Activated T-cell treated with anti-CD3 and anti-CD28 coated beads, Interleukin-2, amount 50 U/mL, for 72 hours (primary cell): ENCODE measurements at regions not wholly inside any gene's neighbourhood (a gene's known extent, or its start where the extent isn't known, plus 50 kb on each side); places are given as distances from the start of the nearest gene placed in this dataset.
"Not testable (repeated sequence)": the region's sequence is repeated elsewhere in the genome, so short reads cannot be mapped to it uniquely, and the experiment has no call there.

ENCODE experiments used
- ATAC-seq, 2 donors: fragments of 150-1000 bp; cut with Tn5 transposase; replicated peaks in 1 of 2; 2 replicates each; pipeline ENCODE4 v1.10.0; 2021; ENCODE audit warnings: moderate library complexity in 2 of 2, mild to moderate bottlenecking in 1 of 2
- DNase-seq, 2 donors: peaks; one replicate each; pipeline ENCODE4 v3.0.0; 2021 to 2022; ENCODE audit warnings: mixed read lengths in 1 of 2
- H3K27ac Mint-ChIP-seq: one replicate; pipeline ENCODE4 v1.8.0; 2022; ENCODE audit warnings: mild to moderate bottlenecking, moderate library complexity, mixed read lengths
- H3K27me3 Mint-ChIP-seq: one replicate; pipeline ENCODE4 v1.8.0; 2022; ENCODE audit warnings: low read depth, mixed read lengths
- H3K36me3 Mint-ChIP-seq, 2 donors: one replicate each; pipeline ENCODE4 v1.8.0; 2022; ENCODE audit warnings: mixed read lengths in 2 of 2, mild to moderate bottlenecking in 1 of 2; ENCODE audit not compliant: insufficient read depth in 2 of 2
- H3K4me1 Mint-ChIP-seq: one replicate; pipeline ENCODE4 v1.8.0; 2022; ENCODE audit warnings: low read depth, mixed read lengths
- H3K4me3 Mint-ChIP-seq, 2 donors: one replicate each; pipeline ENCODE4 v1.8.0; 2022; ENCODE audit warnings: mild to moderate bottlenecking in 2 of 2, mixed read lengths in 2 of 2, moderate library complexity in 2 of 2
- H3K9me3 Mint-ChIP-seq, 2 donors: one replicate each; pipeline ENCODE4 v1.8.0; 2022; ENCODE audit warnings: mixed read lengths in 2 of 2

DNA sequence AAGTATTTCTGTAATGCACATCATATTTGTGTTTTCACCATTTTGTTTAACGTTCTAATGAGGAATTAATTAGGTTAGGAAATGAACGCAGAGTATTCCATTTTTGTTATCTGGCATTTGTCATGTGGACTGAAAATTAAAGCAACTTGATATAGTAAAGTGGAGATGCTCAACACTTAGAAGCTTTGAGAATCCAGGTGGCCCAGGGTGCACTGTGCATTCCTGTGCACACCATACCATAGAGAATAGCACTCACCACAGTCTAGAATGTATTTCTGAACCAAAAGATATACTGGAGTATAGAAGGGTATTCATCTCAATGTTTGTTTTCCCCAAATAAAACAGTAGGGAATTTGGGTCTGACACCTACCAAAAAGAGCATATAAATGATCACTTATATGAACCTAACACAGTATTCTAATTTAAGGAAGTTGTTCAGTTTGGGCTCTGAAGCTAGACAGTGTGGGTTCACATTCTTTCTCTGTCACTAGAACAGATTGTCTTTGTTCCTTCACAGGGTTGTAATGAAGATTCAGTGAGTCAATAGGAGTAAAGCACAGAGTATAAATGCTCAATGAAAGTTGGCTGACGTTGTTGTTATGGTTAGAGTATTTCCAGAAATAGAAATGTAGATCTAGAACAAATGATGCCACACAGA lies 125.6 kb upstream of the DMRT1 start:
- no peaks in the 10 kb centered on the region for H3K27me3 Mint-ChIP-seq
- ATAC-seq (no peak), DNase-seq (no peak)
- H3K4me1 Mint-ChIP-seq = no peaks in the 10 kb centered on the region
- no peak overlapping the region for H3K27ac Mint-ChIP-seq
- no peaks in the 10 kb centered on the region for H3K9me3 Mint-ChIP-seq
- H3K36me3 Mint-ChIP-seq = no peaks in the 10 kb centered on the region
- no peak overlapping the region for H3K4me3 Mint-ChIP-seq

DNA sequence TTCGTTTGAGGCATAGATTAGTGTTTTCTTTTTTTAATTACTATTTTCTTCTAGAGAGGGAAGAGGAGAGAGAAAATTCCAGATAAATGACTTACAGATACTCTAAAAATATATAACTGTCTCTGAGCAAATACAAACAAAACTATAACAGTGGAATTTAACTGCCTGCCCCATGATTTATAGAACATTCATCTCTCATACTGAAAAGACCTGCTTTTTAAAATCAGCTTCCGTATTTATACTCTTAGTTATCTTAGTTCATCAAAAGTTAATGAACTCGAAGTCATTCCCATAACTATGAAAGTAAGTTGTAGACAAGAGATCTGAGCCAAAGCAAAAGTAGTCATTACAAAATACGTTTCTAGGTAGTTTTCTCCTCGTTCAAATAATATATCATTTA lies 123.8 kb upstream of the DMRT1 start:
- peaks cover 4% of the 10 kb centered on the region for H3K27me3 Mint-ChIP-seq
- ATAC-seq (no peak), DNase-seq (no peak)
- peaks cover 0 to under 1% of the 10 kb centered on the region in 2 donors for H3K36me3 Mint-ChIP-seq
- no peak overlapping the region for H3K27ac Mint-ChIP-seq
- H3K9me3 Mint-ChIP-seq = no peaks in the 10 kb centered on the region
- no peaks in the 10 kb centered on the region for H3K4me1 Mint-ChIP-seq
- H3K4me3 Mint-ChIP-seq = no peak overlapping the region

DNA sequence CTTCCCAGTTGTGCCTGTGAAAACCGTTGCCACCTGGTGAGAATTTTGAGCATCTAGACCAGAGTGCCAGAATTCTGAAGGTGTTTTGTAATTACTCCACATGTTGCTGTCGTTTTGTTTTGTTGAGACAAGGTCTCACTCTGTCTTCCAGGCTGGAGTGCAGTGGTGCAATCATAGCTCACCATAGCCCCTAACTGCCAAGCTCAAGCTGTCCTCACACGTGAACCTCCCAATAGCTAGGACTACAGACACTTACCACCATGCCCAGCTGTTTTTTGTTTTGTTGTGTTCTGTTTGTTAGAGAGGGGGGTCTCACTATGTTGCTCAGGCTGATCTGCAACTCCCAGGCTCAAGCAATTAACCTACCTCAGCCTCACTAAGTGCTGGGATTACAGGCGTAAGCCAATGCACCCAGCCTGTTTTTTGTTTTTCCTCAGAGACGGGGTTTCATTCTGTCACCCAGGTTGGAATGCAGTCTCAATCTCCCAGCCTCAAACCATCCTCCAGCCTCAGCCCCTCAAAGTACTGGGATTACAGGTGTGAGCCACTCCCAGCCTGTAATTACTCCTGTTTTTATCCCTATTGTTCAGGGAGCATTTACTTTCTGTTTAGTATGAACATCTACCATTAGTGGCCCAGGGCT lies 121.1 kb upstream of the DMRT1 start:
- DNase-seq (no peak), ATAC-seq (no peak)
- Mint-ChIP-seq H3K9me3 (no peaks in the 10 kb centered on the region), H3K27me3 (peaks cover 4% of the 10 kb centered on the region), H3K36me3 (peaks cover 0 to 1% of the 10 kb centered on the region in 2 donors), H3K27ac (no peak overlapping the region), H3K4me3 (no peak overlapping the region), H3K4me1 (no peaks in the 10 kb centered on the region)

DNA sequence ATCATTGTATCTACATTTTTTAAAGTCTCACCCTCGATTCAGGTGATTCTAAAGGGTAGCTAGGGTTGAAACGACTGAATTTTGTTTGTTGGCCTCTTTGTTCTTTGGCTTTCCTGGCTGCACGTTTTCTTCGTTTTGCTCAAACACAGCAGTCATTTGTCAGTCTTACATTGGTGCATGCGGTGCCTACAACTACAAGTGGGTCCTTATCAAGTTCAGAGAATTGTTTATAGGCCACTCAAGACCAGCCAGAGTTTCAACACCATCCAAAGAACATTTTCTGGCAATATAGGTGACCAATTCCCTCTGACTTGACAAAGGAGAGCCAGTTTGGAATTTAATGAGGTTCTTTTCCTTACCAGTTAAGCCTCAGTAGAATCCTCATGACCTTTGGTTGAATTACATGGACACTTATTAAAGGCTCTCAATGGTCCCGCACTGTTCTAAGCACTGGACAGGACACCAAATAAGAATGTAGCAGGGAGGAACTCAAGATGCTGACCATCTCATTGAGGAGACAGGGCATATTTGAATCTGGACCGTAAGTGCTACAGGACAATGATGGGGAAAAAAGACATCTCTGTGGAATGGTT lies 119.0 kb upstream of the DMRT1 start:
- Mint-ChIP-seq H3K36me3 (peaks cover 0 to 1% of the 10 kb centered on the region in 2 donors), H3K27ac (no peak overlapping the region), H3K4me1 (no peaks in the 10 kb centered on the region), H3K4me3 (no peak overlapping the region), H3K9me3 (no peaks in the 10 kb centered on the region), H3K27me3 (peaks cover 4% of the 10 kb centered on the region)
- ATAC-seq (no peak), DNase-seq (no peak)

DNA sequence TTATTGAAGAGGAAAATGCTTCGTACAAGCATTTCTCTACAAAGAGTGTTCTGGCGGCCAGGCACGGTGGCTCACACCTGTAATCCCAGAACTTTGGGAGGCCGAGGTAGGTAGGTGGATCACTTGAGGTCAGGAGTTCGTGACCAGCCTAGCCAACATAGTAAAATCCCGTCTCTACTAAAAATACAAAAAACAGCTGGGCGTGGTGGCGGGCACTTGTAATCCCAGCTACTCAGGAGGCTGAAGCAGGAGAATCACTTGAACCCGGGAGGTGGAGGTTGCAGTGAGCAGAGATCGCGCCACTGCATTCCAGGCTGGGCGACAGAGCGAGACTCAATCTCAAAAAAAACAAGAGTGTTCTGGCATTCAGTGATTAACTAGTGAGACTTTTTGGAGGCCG lies 117.0 kb upstream of the DMRT1 start:
- H3K4me3 Mint-ChIP-seq, DNase-seq, H3K36me3 Mint-ChIP-seq, ATAC-seq, H3K4me1 Mint-ChIP-seq, H3K9me3 Mint-ChIP-seq, H3K27me3 Mint-ChIP-seq, H3K27ac Mint-ChIP-seq: not testable (repeated sequence)

DNA sequence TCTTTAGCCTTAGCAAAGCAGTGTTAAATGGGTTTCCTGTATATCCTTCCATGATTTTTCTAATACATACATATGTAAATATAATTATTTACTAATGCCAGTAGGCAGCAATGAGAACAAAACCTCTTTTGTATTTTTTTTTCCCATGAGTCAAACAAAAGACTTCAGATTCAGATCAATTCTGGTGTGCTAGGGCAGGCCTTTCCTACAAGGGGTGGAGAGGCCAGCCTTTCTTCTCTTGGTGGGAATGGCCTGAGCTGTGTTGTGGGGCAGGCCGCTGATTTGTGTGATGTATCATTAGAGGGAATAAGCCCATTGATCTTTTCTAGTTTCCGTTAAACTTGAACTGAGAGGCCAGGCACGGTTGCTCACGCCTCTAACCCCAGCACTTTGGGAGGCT lies 115.5 kb upstream of the DMRT1 start:
- no peaks in the 10 kb centered on the region for H3K4me1 Mint-ChIP-seq
- peaks cover 0 to 1% of the 10 kb centered on the region in 2 donors for H3K36me3 Mint-ChIP-seq
- no peak overlapping the region for H3K4me3 Mint-ChIP-seq
- peaks cover 4% of the 10 kb centered on the region for H3K27me3 Mint-ChIP-seq
- no peaks in the 10 kb centered on the region for H3K9me3 Mint-ChIP-seq
- DNase-seq = no peak
- ATAC-seq = no peak
- no peak overlapping the region for H3K27ac Mint-ChIP-seq

DNA sequence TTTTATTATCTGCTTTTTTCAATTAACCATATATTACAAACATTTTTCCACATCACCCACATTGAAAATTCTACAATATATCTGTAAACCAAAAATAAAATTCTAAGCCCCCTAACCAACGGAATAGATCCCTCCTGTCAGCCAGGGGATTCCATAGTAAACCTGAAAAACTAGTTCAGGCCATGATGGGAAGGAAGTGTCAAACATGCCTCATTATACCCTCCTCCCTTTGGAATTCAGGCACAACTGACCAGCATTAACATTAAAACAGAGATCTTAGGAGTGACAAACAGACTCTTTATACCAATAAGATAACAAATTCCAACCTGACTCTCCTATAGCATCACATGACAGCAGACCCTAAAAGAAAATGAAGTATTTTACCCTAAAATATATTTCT lies 113.7 kb upstream of the DMRT1 start:
- ATAC-seq (no peak), DNase-seq (no peak)
- Mint-ChIP-seq H3K27ac (no peak overlapping the region), H3K9me3 (no peaks in the 10 kb centered on the region), H3K36me3 (peaks cover 0 to under 1% of the 10 kb centered on the region in 2 donors), H3K27me3 (no peaks in the 10 kb centered on the region), H3K4me3 (no peak overlapping the region), H3K4me1 (no peaks in the 10 kb centered on the region)

DNA sequence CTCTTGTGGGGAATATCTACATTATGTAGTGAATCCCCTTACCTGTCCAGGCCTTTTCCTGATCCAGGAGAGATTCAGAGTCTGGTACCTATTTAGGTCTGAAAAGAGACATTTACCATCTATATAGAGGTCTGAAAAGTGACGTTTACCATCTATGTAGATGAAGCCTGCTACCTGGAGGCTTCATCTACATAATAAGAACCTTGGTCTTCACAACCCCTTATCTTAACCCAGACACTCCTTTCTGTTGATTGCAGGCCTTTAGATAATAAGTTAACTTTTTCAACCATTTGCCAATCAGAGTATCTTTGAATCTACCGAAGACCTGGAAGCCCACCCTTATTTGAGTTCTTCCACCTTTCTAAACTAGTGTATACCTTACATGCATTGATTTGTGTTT lies 113.0 kb upstream of the DMRT1 start:
- Mint-ChIP-seq H3K36me3 (no peaks in the 10 kb centered on the region), H3K9me3 (no peaks in the 10 kb centered on the region), H3K4me3 (no peak overlapping the region), H3K27ac (no peak overlapping the region), H3K27me3 (no peaks in the 10 kb centered on the region), H3K4me1 (no peaks in the 10 kb centered on the region)
- no peak for DNase-seq
- ATAC-seq = no peak

DNA sequence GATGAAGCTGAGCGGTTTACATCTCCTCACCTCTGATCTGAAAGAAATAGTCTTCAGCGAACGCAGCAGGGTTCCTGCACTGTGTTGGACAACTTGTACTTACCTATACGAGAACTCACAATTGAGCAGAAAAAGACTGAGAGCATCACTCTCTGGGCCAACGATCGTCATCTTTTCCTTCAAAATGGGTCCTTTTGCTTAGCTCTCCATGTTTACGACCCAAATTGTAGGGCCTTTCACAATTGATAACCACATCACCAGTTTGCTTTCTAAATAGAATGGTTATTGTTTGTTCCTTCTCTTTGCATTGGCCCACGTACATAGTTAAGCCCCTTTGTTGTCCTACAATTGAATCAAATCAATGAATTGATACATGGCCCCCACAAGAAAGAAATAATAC lies 110.0 kb upstream of the DMRT1 start:
- Mint-ChIP-seq H3K4me1 (no peaks in the 10 kb centered on the region), H3K4me3 (no peak overlapping the region), H3K36me3 (no peaks in the 10 kb centered on the region)

DNA sequence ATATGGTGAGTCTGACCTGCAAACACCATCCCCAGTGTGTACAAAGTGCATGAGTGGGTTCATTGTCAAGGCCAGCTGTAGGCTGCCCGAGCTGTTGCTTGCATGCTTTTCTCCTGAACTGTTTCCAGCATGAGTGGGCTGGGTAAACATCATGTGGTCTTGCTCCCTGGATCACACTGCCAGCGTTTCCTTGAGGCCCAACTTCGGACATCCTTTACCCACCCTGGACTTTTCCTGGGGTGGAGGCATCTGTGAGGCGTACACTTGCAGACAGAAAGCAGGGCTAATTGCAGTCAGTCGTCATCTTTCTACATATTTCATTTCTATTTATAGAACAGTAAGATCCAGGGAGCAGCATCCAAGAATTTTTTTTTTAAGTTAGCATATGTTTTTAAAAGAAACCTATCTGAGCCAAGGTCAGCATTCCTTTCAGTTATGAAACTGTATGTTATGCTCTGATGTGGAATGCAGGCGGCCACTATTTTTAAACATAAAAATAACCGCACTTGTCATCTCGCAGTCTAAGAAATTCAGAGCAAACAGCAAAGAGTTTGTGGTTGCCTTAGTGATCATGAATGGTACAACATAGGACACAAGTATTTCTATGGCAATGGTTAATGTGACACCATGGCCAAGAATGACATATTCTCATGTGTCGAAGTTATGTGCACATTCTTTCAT lies 106.5 kb upstream of the DMRT1 start:
- ATAC-seq = no peak

More for the DNA sequence above, 110.0 kb upstream of the DMRT1 start:
- Mint-ChIP-seq H3K9me3 (no peaks in the 10 kb centered on the region), H3K27me3 (no peaks in the 10 kb centered on the region), H3K27ac (no peak overlapping the region)
- ATAC-seq = no peak
- DNase-seq = no peak

DNA sequence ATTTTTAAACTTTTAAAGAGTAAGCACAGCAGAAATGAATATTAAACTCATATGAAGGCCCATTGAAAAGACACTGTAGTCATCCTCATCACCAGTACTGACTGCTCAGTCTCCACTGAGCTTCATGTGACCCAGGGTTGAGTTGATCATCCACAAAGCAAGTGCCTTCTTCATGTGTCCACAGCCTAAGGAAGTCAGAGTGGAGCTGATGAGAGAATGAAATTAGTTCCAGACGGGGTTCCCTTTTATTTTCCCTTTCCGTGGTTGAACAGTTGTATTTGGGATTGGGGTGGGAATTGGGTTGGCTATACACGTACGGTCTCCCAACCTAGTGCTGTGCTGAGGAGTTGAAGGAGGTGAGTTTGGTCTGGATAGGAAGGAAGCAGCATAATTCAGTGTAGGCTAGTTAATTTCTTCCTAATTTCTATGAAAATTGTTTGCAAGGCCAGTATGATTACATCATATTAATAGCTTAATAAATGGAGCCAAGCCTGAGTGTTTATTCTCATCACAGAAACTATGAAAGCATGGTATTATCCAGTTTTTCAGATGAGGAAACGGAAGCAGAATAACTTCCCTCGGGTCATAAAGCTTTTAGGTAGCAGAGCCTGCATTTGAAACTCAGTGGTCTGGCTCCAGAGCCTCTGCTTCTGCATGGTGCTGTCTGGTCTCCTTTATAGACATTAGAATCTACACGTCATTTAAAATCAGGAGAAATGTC lies 103.9 kb upstream of the DMRT1 start:
- no peak overlapping the region for H3K27ac Mint-ChIP-seq

More for the DNA sequence above, 106.5 kb upstream of the DMRT1 start:
- no peak for DNase-seq
- H3K9me3 Mint-ChIP-seq = no peaks in the 10 kb centered on the region
- H3K36me3 Mint-ChIP-seq = no peaks in the 10 kb centered on the region
- no peak overlapping the region for H3K4me3 Mint-ChIP-seq
- no peaks in the 10 kb centered on the region for H3K27me3 Mint-ChIP-seq
- H3K27ac Mint-ChIP-seq = no peak overlapping the region
- H3K4me1 Mint-ChIP-seq = no peaks in the 10 kb centered on the region

DNA sequence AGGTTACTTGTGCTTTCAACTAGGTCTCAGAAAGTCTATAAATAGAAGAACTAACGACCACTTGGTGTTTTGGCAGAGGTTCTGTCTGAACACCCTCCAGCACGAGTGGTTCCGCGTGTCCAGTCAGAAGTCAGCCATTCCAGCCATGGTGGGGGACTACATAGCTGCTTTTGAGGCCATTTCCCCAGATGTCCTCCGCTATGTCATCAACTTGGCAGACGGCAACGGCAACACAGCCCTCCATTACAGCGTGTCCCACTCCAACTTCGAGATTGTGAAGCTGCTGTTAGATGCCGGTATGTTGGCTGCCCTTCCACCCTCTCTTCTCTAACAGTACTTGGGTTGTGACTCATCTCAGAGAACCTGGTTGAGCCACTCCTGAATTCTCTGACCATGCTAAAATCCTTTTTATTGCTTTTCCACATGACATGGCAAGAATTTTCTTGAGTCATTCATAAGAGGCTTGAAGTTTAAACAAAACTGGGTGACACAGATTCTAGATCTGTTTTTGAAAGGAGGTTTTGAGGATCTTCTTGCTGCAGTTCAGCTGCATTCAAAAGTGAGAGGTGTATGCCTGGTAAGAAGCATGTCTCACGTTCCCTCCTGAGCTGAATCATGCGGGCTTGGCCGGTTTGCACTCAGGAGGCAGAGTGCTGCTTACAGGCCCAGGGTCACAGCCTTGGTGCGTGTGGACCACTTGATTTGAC lies 103.1 kb upstream of the DMRT1 start:
- ATAC-seq (no peak), DNase-seq (no peak)
- H3K27me3 Mint-ChIP-seq = no peaks in the 10 kb centered on the region
- no peaks in the 10 kb centered on the region for H3K4me1 Mint-ChIP-seq
- no peaks in the 10 kb centered on the region for H3K9me3 Mint-ChIP-seq
- no peaks in the 10 kb centered on the region for H3K36me3 Mint-ChIP-seq
- no peak overlapping the region for H3K4me3 Mint-ChIP-seq
- H3K27ac Mint-ChIP-seq = no peak overlapping the region

More for the DNA sequence above, 103.9 kb upstream of the DMRT1 start:
- no peaks in the 10 kb centered on the region for H3K27me3 Mint-ChIP-seq
- no peaks in the 10 kb centered on the region for H3K4me1 Mint-ChIP-seq
- no peaks in the 10 kb centered on the region for H3K36me3 Mint-ChIP-seq
- no peak overlapping the region for H3K4me3 Mint-ChIP-seq
- ATAC-seq = no peak
- no peaks in the 10 kb centered on the region for H3K9me3 Mint-ChIP-seq
- DNase-seq = no peak
